ENCODE measurements at regions not wholly inside any gene's neighbourhood (a gene's known extent, or its start where the extent isn't known, plus 50 kb on each side); places are given as distances from the start of the nearest gene placed in this dataset.

GRCh38 chr2:185640588-185640987 is 98.0 kb upstream of the FSIP2 start:
- no peak for TF ChIP-seq POLR2A (IDR thresholded peaks at IDR 0.05)
- no peak for TF ChIP-seq CTCF (IDR thresholded peaks at IDR 0.05)
- no peak for TF ChIP-seq POLR2AphosphoS5 (IDR thresholded peaks at IDR 0.05; ENCODE audit: insufficient read depth in 1 of 2, low read depth in 1 of 2)
- intact Hi-C loops (cut with DNase I), result no loop called here
- H3K4me3 ChIP-seq, result no peak overlapping the region
- no peaks in the 10 kb centered on the region for H3K9me3 ChIP-seq
- no peak overlapping the region for H3K27ac ChIP-seq
- no peaks in the 10 kb centered on the region for H3K27me3 ChIP-seq
- no peaks in the 10 kb centered on the region for H3K36me3 ChIP-seq
- DNase-seq (ENCODE audit: extremely low spot score in 2 of 2), result no peak
- H3K4me1 ChIP-seq, result no peaks in the 10 kb centered on the region

GRCh38 chr2:185643434-185643833 is 95.2 kb upstream of the FSIP2 start:
- Histone ChIP-seq H3K4me1 (no peaks in the 10 kb centered on the region), H3K9me3 (no peaks in the 10 kb centered on the region), H3K4me3 (no peak overlapping the region), H3K27ac (no peak overlapping the region), H3K27me3 (no peaks in the 10 kb centered on the region), H3K36me3 (no peaks in the 10 kb centered on the region)
- TF ChIP-seq CTCF (IDR thresholded peaks at IDR 0.05), result no peak
- no peak for DNase-seq (ENCODE audit: extremely low spot score in 2 of 2)
- intact Hi-C loops (cut with DNase I), result no loop called here

- TF ChIP-seq CTCF (IDR thresholded peaks at IDR 0.05), result no peak
- no peak for TF ChIP-seq POLR2AphosphoS5 (IDR thresholded peaks at IDR 0.05; ENCODE audit: insufficient read depth in 1 of 2, low read depth in 1 of 2)
- no peak for TF ChIP-seq POLR2A (IDR thresholded peaks at IDR 0.05)
Measured at GRCh38 chr2:185644828-185645227, 93.8 kb upstream of the FSIP2 start.

DNA sequence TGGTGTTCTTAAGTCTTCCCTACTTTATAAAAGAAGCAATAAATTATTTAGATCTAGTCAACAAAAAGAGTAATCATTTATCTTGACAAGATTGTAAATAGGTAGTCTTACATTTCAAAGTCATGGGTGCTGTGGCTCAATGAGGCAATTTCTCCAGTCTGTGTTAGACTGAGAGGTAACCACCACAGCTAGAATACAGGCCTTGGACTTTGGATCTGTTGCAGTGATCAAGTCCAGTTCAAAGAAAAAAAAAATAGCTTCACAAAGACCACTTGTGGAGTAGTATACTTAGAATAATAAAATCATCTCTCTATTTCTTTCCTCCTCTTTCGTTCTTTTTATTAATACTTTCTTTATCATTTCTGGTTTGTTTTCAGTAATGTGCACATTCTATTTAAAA is 93.1 kb upstream of the FSIP2 start:
- no peak for DNase-seq (ENCODE audit: extremely low spot score in 2 of 2)
- Histone ChIP-seq H3K27me3 (no peaks in the 10 kb centered on the region), H3K36me3 (no peaks in the 10 kb centered on the region), H3K4me3 (no peak overlapping the region), H3K4me1 (no peaks in the 10 kb centered on the region), H3K27ac (no peak overlapping the region), H3K9me3 (no peaks in the 10 kb centered on the region)
- TF ChIP-seq POLR2AphosphoS5 (IDR thresholded peaks at IDR 0.05; ENCODE audit: insufficient read depth in 1 of 2, low read depth in 1 of 2), result no peak
- TF ChIP-seq POLR2A (IDR thresholded peaks at IDR 0.05), result no peak
- no peak for TF ChIP-seq CTCF (IDR thresholded peaks at IDR 0.05)
- intact Hi-C loops (cut with DNase I), result no loop called here

More at GRCh38 chr2:185644828-185645227, 93.8 kb upstream of the FSIP2 start:
- no peaks in the 10 kb centered on the region for H3K4me1 ChIP-seq
- H3K4me3 ChIP-seq, result no peak overlapping the region
- H3K9me3 ChIP-seq, result no peaks in the 10 kb centered on the region
- H3K36me3 ChIP-seq, result no peaks in the 10 kb centered on the region
- H3K27ac ChIP-seq, result no peak overlapping the region
- intact Hi-C loops (cut with DNase I), result no loop called here
- no peaks in the 10 kb centered on the region for H3K27me3 ChIP-seq
- no peak for DNase-seq (ENCODE audit: extremely low spot score in 2 of 2)

DNA sequence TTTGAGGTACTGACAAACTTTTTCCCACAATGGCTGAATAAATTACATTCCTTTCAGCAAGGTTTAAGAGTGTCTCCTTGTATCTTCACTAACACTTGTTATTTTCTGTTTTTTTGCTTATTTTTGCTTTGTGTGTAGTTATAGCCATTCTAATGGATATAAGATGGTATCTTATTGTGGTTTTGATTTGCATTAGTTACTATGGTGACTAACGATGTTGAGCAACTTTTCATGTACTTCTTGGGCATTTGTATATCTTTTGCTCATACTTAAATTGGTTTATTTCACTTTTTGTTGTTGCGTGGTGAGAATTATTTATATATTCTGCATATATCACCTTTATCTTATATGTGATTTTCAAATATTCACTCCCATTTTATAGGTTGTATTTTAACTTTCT is 79.9 kb upstream of the FSIP2 start:
- no peaks in the 10 kb centered on the region for H3K27me3 ChIP-seq
- no peak overlapping the region for H3K27ac ChIP-seq
- H3K4me3 ChIP-seq, result no peak overlapping the region
- TF ChIP-seq CTCF (IDR thresholded peaks at IDR 0.05) (no peak), POLR2AphosphoS5 (IDR thresholded peaks at IDR 0.05; ENCODE audit: insufficient read depth in 1 of 2, low read depth in 1 of 2) (no peak), POLR2A (IDR thresholded peaks at IDR 0.05) (no peak)
- no peaks in the 10 kb centered on the region for H3K4me1 ChIP-seq
- H3K9me3 ChIP-seq, result no peaks in the 10 kb centered on the region
- intact Hi-C loops (cut with DNase I), result no loop called here
- H3K36me3 ChIP-seq, result no peaks in the 10 kb centered on the region
- DNase-seq (ENCODE audit: extremely low spot score in 2 of 2), result no peak

All from vagina (tissue), 2 donors.